GM23338 (cell line): ENCODE measurements at regions not wholly inside any gene's neighbourhood (a gene's known extent, or its start where the extent isn't known, plus 50 kb on each side); places are given as distances from the start of the nearest gene placed in this dataset.

Experiments used
- ATAC-seq: fragments of 200-7000 bp; cut with Tn5 transposase; 3 replicates; pipeline ENCODE4 v1.9.1; 2020
- DNase-seq: peaks from one replicate; pipeline ENCODE4 v3.0.0-alpha.2; 2015; ENCODE audit warnings: low spot score
- H2AFZ ChIP-seq: fragments of 200-600 bp; sonication (generic); 2 replicates; pipeline ENCODE4 v1.8.0; 2016; ENCODE audit warnings: antibody characterized with exemption, mild to moderate bottlenecking, moderate library complexity
- H3F3A ChIP-seq: fragments of 200-600 bp; sonication (generic); replicated peaks from 2 replicates; pipeline ENCODE4 v1.8.0; 2017; ENCODE audit warnings: antibody characterized with exemption, mixed run types, low read depth
- H3K27ac ChIP-seq: fragments of 200-600 bp; sonication (generic); 2 replicates; pipeline ENCODE4 v1.6.1; 2016; ENCODE audit warnings: low read depth
- H3K27me3 ChIP-seq: fragments of 200-600 bp; sonication (generic); 2 replicates; pipeline ENCODE4 v1.8.0; 2016; ENCODE audit warnings: mild to moderate bottlenecking, mixed run types, moderate library complexity; ENCODE audit not compliant: insufficient read depth
- H3K36me3 ChIP-seq: fragments of 200-600 bp; sonication (generic); 2 replicates; pipeline ENCODE4 v1.8.0; 2016; ENCODE audit warnings: mild to moderate bottlenecking; ENCODE audit not compliant: insufficient read depth
- H3K4me1 ChIP-seq: fragments of 200-600 bp; sonication (generic); 2 replicates; pipeline ENCODE4 v1.8.0; 2016; ENCODE audit warnings: mild to moderate bottlenecking, moderate library complexity; ENCODE audit not compliant: insufficient read depth
- H3K4me2 ChIP-seq: fragments of 200-600 bp; sonication (generic); 2 replicates; pipeline ENCODE4 v1.7.1; 2017; ENCODE audit warnings: mixed run types
- H3K4me3 ChIP-seq: fragments of 200-600 bp; sonication (generic); 2 replicates; pipeline ENCODE4 v1.6.1; 2016; ENCODE audit warnings: mixed run types
- H3K79me2 ChIP-seq: fragments of 200-600 bp; sonication (generic); replicated peaks from 2 replicates; pipeline ENCODE4 v1.8.0; 2017; ENCODE audit warnings: mild to moderate bottlenecking; ENCODE audit not compliant: insufficient read depth
- H3K9me2 ChIP-seq: fragments of 200-600 bp; sonication (generic); 2 replicates; pipeline ENCODE4 v1.8.0; 2017; ENCODE audit not compliant: insufficient read depth
- H4K20me1 ChIP-seq: fragments of 200-600 bp; sonication (generic); replicated peaks from 2 replicates; pipeline ENCODE4 v1.8.0; 2017; ENCODE audit warnings: mild to moderate bottlenecking; ENCODE audit not compliant: insufficient read depth
- H3K27ac Mint-ChIP-seq: 2 replicates; pipeline ENCODE4 v1.8.0; 2020; ENCODE audit warnings: inconsistent platforms, mild to moderate bottlenecking, moderate library complexity, mixed read lengths
- H3K27me3 Mint-ChIP-seq: 3 replicates; pipeline ENCODE4 v1.8.0; 2022; ENCODE audit warnings: low read depth, mild to moderate bottlenecking, moderate library complexity, mixed read lengths, inconsistent platforms; ENCODE audit not compliant: insufficient read depth, poor library complexity
- H3K36me3 Mint-ChIP-seq: 3 replicates; pipeline ENCODE4 v1.8.0; 2021; ENCODE audit warnings: low read depth, mild to moderate bottlenecking, inconsistent platforms, moderate library complexity, mixed read lengths
- H3K4me1 Mint-ChIP-seq: 3 replicates; pipeline ENCODE4 v1.8.0; 2020; ENCODE audit warnings: mild to moderate bottlenecking, inconsistent platforms, mixed read lengths
- H3K4me3 Mint-ChIP-seq: 3 replicates; pipeline ENCODE4 v1.8.0; 2021; ENCODE audit warnings: moderate library complexity, mild to moderate bottlenecking, inconsistent platforms, mixed read lengths
- H3K9me3 Mint-ChIP-seq: 3 replicates; pipeline ENCODE4 v1.8.0; 2020; ENCODE audit warnings: moderate library complexity, mild to moderate bottlenecking, inconsistent platforms, mixed read lengths
- CTCF ChIP-seq, 2 experiments: fragments of 200-600 bp in 1 of 2; sonication (generic) in 1 of 2; conservative IDR thresholded peaks; 2 replicates each; pipeline versions ENCODE4 v1.5.1 to v1.6.1; 2016 to 2017; ENCODE audit warnings: antibody characterized with exemption in 2 of 2, low read depth in 2 of 2, mild to moderate bottlenecking in 2 of 2, moderate library complexity in 1 of 2
- JUNB ChIP-seq: IDR thresholded peaks from one replicate; pipeline ENCODE4 v1.6.1; 2016; ENCODE audit warnings: antibody characterized with exemption; ENCODE audit not compliant: unreplicated experiment
- NANOG ChIP-seq: IDR thresholded peaks from 2 replicates; pipeline ENCODE4 v1.6.1; 2016; ENCODE audit warnings: antibody characterized with exemption, borderline replicate concordance
- REST ChIP-seq: IDR thresholded peaks from one replicate; pipeline ENCODE4 v1.6.1; 2018; ENCODE audit warnings: antibody characterized with exemption; ENCODE audit not compliant: unreplicated experiment
- STAT1 ChIP-seq: IDR thresholded peaks from one replicate; pipeline ENCODE4 v1.6.1; 2016; ENCODE audit warnings: antibody characterized with exemption; ENCODE audit not compliant: unreplicated experiment
- ZNF331 ChIP-seq: fragments of 250-450 bp; sonication (Bioruptor Pico); IDR thresholded peaks from 2 replicates; pipeline ENCODE4 v1.5.0; 2020; ENCODE audit warnings: low read depth, mild to moderate bottlenecking, moderate library complexity
- ZNF462 ChIP-seq: fragments of 250-450 bp; sonication (Bioruptor Pico); IDR thresholded peaks from 2 replicates; pipeline ENCODE4 v1.5.0; 2020; ENCODE audit warnings: mild to moderate bottlenecking, moderate library complexity

GRCh38 chr2:164182116-164182627, 439.1 kb downstream of the GRB14 start (continued):
- TF ChIP-seq ZNF462 (CRISPR knock-in tag) = no peak
- no peak for TF ChIP-seq CTCF (conservative IDR thresholded peaks at IDR 0.05; ENCODE audit: low read depth in 2 of 2)

- Histone ChIP-seq H3K4me1 (no peaks in the 10 kb centered on the region; the same call in 1 of the 2 replicates), H4K20me1 (no peaks in the 10 kb centered on the region), H2AFZ (no peak overlapping the region), H3K4me3 (no peak overlapping the region), H3K27me3 (no peaks in the 10 kb centered on the region), H3F3A (no peaks in the 10 kb centered on the region), H3K4me2 (no peak overlapping the region), H3K79me2 (no peaks in the 10 kb centered on the region), H3K36me3 (no peaks in the 10 kb centered on the region), H3K27ac (no peak overlapping the region), H3K9me2 (no peaks in the 10 kb centered on the region)
- Mint-ChIP-seq H3K4me1 (peaks cover 8% of the 10 kb centered on the region; the same call in 2 of the 3 replicates), H3K36me3 (peaks cover 11% of the 10 kb centered on the region), H3K4me3 (no peak overlapping the region), H3K27me3 (no peaks in the 10 kb centered on the region), H3K9me3 (peaks cover 13% of the 10 kb centered on the region), H3K27ac (no peak overlapping the region)
- no peak for ATAC-seq
- DNase-seq = no peak
- TF ChIP-seq JUNB = no peak
- no peak for TF ChIP-seq NANOG
- TF ChIP-seq CTCF (conservative IDR thresholded peaks at IDR 0.05; ENCODE audit: low read depth in 2 of 2) = no peak
- no peak for TF ChIP-seq STAT1
- TF ChIP-seq REST = no peak
- no peak for TF ChIP-seq ZNF331
Observed at GRCh38 chr2:164178835-164179465, 442.3 kb downstream of the GRB14 start.
